SU-DHL-6 (cell line): ENCODE measurements at regions not wholly inside any gene's neighbourhood (a gene's known extent, or its start where the extent isn't known, plus 50 kb on each side); places are given as distances from the start of the nearest gene placed in this dataset.

ENCODE experiments used
- EZH2phosphoT487 ChIP-seq: fragments of 200-600 bp; sonication (generic), shearing (Covaris generic); conservative IDR thresholded peaks from 2 replicates; pipeline ENCODE4 v1.6.1; 2018; ENCODE audit warnings: mild to moderate bottlenecking, antibody characterized with exemption, low read length, moderate library complexity, mixed read lengths
- TF ChIP-seq, protein P1 (sequence below): fragments of 200-600 bp; sonication (generic); IDR thresholded peaks from one replicate; pipeline ENCODE4 v1.5.1; 2017; ENCODE audit warnings: antibody characterized with exemption, mild to moderate bottlenecking, low read length, moderate library complexity; ENCODE audit not compliant: insufficient read depth, poor library complexity, severe bottlenecking

GRCh38 chr10:35855155-35855947 is 213.3 kb upstream of the FZD8 start:
- TF ChIP-seq, protein P1, sequence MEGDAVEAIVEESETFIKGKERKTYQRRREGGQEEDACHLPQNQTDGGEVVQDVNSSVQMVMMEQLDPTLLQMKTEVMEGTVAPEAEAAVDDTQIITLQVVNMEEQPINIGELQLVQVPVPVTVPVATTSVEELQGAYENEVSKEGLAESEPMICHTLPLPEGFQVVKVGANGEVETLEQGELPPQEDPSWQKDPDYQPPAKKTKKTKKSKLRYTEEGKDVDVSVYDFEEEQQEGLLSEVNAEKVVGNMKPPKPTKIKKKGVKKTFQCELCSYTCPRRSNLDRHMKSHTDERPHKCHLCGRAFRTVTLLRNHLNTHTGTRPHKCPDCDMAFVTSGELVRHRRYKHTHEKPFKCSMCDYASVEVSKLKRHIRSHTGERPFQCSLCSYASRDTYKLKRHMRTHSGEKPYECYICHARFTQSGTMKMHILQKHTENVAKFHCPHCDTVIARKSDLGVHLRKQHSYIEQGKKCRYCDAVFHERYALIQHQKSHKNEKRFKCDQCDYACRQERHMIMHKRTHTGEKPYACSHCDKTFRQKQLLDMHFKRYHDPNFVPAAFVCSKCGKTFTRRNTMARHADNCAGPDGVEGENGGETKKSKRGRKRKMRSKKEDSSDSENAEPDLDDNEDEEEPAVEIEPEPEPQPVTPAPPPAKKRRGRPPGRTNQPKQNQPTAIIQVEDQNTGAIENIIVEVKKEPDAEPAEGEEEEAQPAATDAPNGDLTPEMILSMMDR = no peak
- no peak for TF ChIP-seq EZH2phosphoT487
